A673 (cell line): ENCODE measurements at regions not wholly inside any gene's neighbourhood (a gene's known extent, or its start where the extent isn't known, plus 50 kb on each side); places are given as distances from the start of the nearest gene placed in this dataset.

Experiments
- BruUV-seq: library from RNA; stranded (reverse); fragments of 400-500 nt; replicated peaks from 2 replicates; lab custom pipeline; 2021; lab: Mats Ljungman, UMichigan
- CTCF ChIA-PET: fragments of 300-600 bp; sonication (Branson Sonifier 250); formaldehyde crosslinking; loops from one replicate; lab custom pipeline; 2022; ENCODE audit warnings: antibody characterized with exemption; lab: Charles Lee
- POLR2A ChIA-PET: fragments of 300-600 bp; sonication (Branson Sonifier 250); formaldehyde crosslinking; loops from one replicate; lab custom pipeline; 2022; ENCODE audit warnings: antibody characterized with exemption; ENCODE audit not compliant: low non-redundant PET; lab: Charles Lee
- DNase-seq: peaks from one replicate; pipeline ENCODE4 v3.0.0-alpha.2; 2015; ENCODE audit warnings: low spot score
- H3K27ac ChIP-seq: fragments of 200-600 bp; sonication (generic); 2 replicates; pipeline ENCODE4 v1.5.1; 2016; ENCODE audit warnings: mixed run types, low read depth, mild to moderate bottlenecking, mixed read lengths, antibody characterized with exemption, low read length; ENCODE audit not compliant: poor library complexity, severe bottlenecking
- H3K27me3 ChIP-seq: fragments of 200-600 bp; sonication (generic); replicated peaks from 2 replicates; pipeline ENCODE4 v1.6.1; 2017; ENCODE audit warnings: mixed run types, low read depth, mild to moderate bottlenecking, mixed read lengths, antibody characterized with exemption, low read length; ENCODE audit not compliant: insufficient read depth, poor library complexity
- H3K36me3 ChIP-seq: fragments of 200-600 bp; sonication (generic); 2 replicates; pipeline ENCODE4 v1.6.1; 2016; ENCODE audit warnings: mixed run types, mild to moderate bottlenecking, mixed read lengths, antibody characterized with exemption, low read length; ENCODE audit not compliant: insufficient read depth, poor library complexity, severe bottlenecking
- H3K4me1 ChIP-seq: fragments of 200-600 bp; sonication (generic); 2 replicates; pipeline ENCODE4 v1.6.1; 2017; ENCODE audit warnings: mixed run types, mild to moderate bottlenecking, mixed read lengths, antibody characterized with exemption, low read length; ENCODE audit not compliant: insufficient read depth, poor library complexity, severe bottlenecking
- H3K4me3 ChIP-seq: fragments of 200-600 bp; sonication (generic); 2 replicates; pipeline ENCODE4 v1.5.1; 2016; ENCODE audit warnings: low read depth, mixed run types, mild to moderate bottlenecking, mixed read lengths, low read length; ENCODE audit not compliant: poor library complexity, severe bottlenecking
- H3K9me3 ChIP-seq: fragments of 200-600 bp; sonication (generic); 2 replicates; pipeline ENCODE4 v1.6.1; 2016; ENCODE audit warnings: mixed run types, low read depth, mild to moderate bottlenecking, mixed read lengths, antibody characterized with exemption, low read length; ENCODE audit not compliant: poor library complexity, severe bottlenecking
- CTCF ChIP-seq: fragments of 300-800, 200-600 bp; sonication (generic); conservative IDR thresholded peaks from 2 replicates; pipeline ENCODE4 v1.5.1; 2017; ENCODE audit warnings: low read depth, mild to moderate bottlenecking, antibody characterized with exemption, low read length, moderate library complexity, mixed read lengths
- EZH2 ChIP-seq: fragments of 200-600 bp; sonication (generic); IDR thresholded peaks from 2 replicates; pipeline ENCODE4 v1.6.1; 2017; ENCODE audit warnings: borderline replicate concordance, low read depth, mild to moderate bottlenecking, mixed read lengths, antibody characterized with exemption, low read length; ENCODE audit not compliant: poor library complexity, severe bottlenecking
- intact Hi-C: fragments of 100-400 bp; cut with micrococcal nuclease; formaldehyde crosslinking; loops from one replicate; pipeline ENCODE4 v1.10.0; 2022; ENCODE audit not compliant: unreplicated experiment

GRCh38 chr2:155141418-155141817 is 442.9 kb downstream of the KCNJ3 start:
- CTCF ChIA-PET = no interaction called here
- no TSS peak for BruUV-seq

GRCh38 chr2:155125585-155126230 is 427.2 kb downstream of the KCNJ3 start:
- Histone ChIP-seq H3K27me3 (no peaks in the 10 kb centered on the region), H3K9me3 (no peaks in the 10 kb centered on the region), H3K36me3 (no peaks in the 10 kb centered on the region), H3K4me3 (no peak overlapping the region), H3K27ac (no peak overlapping the region), H3K4me1 (no peaks in the 10 kb centered on the region)
- BruUV-seq = no TSS peak
- POLR2A ChIA-PET = no interaction called here
- CTCF ChIA-PET = no interaction called here
- no peak for DNase-seq
- intact Hi-C loops = no loop called here
- no peak for TF ChIP-seq CTCF
- no peak for TF ChIP-seq EZH2

More at GRCh38 chr2:155141418-155141817, 442.9 kb downstream of the KCNJ3 start:
- Histone ChIP-seq H3K9me3 (no peaks in the 10 kb centered on the region), H3K4me1 (no peaks in the 10 kb centered on the region), H3K27ac (no peak overlapping the region), H3K27me3 (no peaks in the 10 kb centered on the region), H3K4me3 (no peak overlapping the region), H3K36me3 (no peaks in the 10 kb centered on the region)
- intact Hi-C loops = no loop called here
- no peak for DNase-seq
- TF ChIP-seq EZH2 (no peak), CTCF (no peak)
- POLR2A ChIA-PET = no interaction called here

- no peaks in the 10 kb centered on the region for H3K4me1 ChIP-seq
- TF ChIP-seq EZH2 (no peak), CTCF (no peak)
- intact Hi-C loops = no loop called here
- no peaks in the 10 kb centered on the region for H3K36me3 ChIP-seq
- no TSS peak for BruUV-seq
- H3K27me3 ChIP-seq = no peaks in the 10 kb centered on the region
- no peaks in the 10 kb centered on the region for H3K9me3 ChIP-seq
- H3K27ac ChIP-seq = no peak overlapping the region
- H3K4me3 ChIP-seq = no peak overlapping the region
- CTCF ChIA-PET = no interaction called here
- POLR2A ChIA-PET = no interaction called here
- DNase-seq = no peak
These were observed 417.4 kb downstream of the KCNJ3 start for GRCh38 chr2:155115846-155116245.
